ENCODE measurements at regions not wholly inside any gene's neighbourhood (a gene's known extent, or its start where the extent isn't known, plus 50 kb on each side); places are given as distances from the start of the nearest gene placed in this dataset.

GRCh38 chr4:179248821-179249220, 1806.6 kb upstream of the AGA start:
- TF ChIP-seq SUZ12 (IDR thresholded peaks at IDR 0.05; ENCODE audit: extremely low read depth, insufficient read depth, insufficient read length) (no peak), ZNF274 (IDR thresholded peaks at IDR 0.05; ENCODE audit: low read depth, low read length) (no peak), YY1 (IDR thresholded peaks at IDR 0.05; ENCODE audit: insufficient read depth, insufficient read length) (no peak)

Measured in NT2/D1 (cell line).